ENCODE measurements at regions not wholly inside any gene's neighbourhood (a gene's known extent, or its start where the extent isn't known, plus 50 kb on each side); places are given as distances from the start of the nearest gene placed in this dataset.

DNA sequence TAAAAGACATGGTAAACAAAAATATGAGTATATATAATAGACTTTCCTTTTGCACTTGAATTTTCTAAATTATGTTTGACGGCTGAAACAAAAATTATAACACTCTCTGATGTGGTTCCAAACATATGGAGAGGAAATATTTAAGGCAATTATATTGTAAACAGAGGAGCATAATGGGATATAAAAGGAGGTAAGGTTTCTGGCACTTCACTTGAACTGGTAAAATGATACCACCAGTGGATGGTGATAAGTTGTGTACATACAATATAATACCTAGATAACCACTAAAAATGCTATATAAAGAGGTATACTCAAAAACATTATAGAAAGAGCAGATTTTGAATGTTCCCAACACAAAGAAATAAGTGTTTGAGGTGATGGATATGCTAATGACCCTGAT, 192.9 kb upstream of the RAD23B start:
- H3K4me1 ChIP-seq: 0 out of 20 replicates have a peak, but pooled peaks cover 0 to under 1% (median 0%) of the 10 kb centered on the region in 10 experiments
- TF ChIP-seq Cebpa-rat (IDR thresholded peaks at IDR 0.05): no peak
- H3K36me3 ChIP-seq: no peaks in the 10 kb centered on the region
- H3K4me2 ChIP-seq: no peak overlapping the region
- H3K27ac ChIP-seq: no peak overlapping the region
- H3K9me3 ChIP-seq (replicated peaks in 1 of 11): peaks cover 0 to 9% (median 0%) of the 10 kb centered on the region in 11 experiments; a peak in 2 of 22 replicates
- no peaks in the 10 kb centered on the region for H4K20me1 ChIP-seq
- H3K27me3 ChIP-seq: no peaks in the 10 kb centered on the region
- no peak overlapping the region for H3K9ac ChIP-seq
- H3K4me3 ChIP-seq: no peak overlapping the region

DNA sequence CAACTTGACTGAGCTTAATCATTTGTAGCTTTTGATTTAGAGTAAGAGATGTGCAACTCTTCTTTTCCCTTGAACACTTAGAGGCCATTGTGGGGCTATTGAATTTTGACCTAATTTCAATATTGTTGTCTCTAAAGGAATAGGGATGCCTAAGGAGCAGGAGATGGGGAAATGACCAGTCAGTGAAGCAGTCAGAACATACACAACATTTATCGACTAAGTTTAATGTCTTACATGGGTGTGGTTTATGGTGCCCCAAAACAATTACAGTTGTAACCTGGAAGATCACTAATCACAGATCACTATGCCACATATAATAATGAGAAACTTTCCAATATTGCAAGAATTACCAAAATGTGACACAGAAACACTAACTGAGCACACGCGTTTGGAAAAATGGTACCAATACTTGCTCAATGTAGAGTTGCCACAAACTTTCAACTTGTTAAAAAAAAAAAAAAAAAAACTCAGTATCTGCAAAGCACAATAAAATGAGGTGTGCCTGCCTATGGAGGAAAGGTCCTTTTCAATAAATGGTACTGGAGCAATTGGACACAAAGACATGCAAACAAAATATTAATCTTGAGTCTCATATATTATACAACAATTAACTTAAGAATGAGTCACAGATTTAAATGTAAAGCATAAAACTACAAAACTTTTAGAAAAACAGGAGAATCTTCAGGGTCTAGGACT, 189.6 kb upstream of the RAD23B start:
- TF ChIP-seq Cebpa-rat (IDR thresholded peaks at IDR 0.05): no peak
- no peaks in the 10 kb centered on the region for H4K20me1 ChIP-seq
- no peak overlapping the region for H3K4me2 ChIP-seq
- no peaks in the 10 kb centered on the region for H3K36me3 ChIP-seq
- H3K27me3 ChIP-seq: no peaks in the 10 kb centered on the region
- H3K4me1 ChIP-seq: peaks cover 0 to 11% (median 4%) of the 10 kb centered on the region in 10 experiments; a peak in 4 of 20 replicates
- no peak overlapping the region for H3K9ac ChIP-seq
- no peak overlapping the region for H3K27ac ChIP-seq
- H3K9me3 ChIP-seq (replicated peaks in 1 of 11): peaks cover 0 to 9% (median 0%) of the 10 kb centered on the region in 11 experiments; a peak in 2 of 22 replicates
- H3K4me3 ChIP-seq: no peak overlapping the region

DNA sequence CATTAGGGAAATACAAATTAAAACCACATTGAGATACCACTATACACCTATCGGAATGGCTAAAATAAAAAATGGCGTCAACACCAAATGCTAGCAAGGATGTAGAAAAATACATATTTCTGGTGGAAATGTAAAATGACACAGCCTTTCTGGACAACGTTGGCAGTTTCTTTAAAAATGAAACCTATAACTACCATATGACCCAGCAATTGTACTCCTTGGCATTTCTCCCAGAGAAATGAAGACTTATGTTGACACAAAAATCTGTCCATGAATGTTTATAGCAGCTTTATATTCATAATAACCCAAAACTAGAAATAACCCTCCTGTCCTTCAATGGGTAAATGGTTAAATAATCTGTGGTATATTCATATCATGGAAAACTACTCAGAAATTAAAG, 188.7 kb upstream of the RAD23B start:
- no peak for TF ChIP-seq Cebpa-rat (IDR thresholded peaks at IDR 0.05)
- Histone ChIP-seq H3K9me3 (replicated peaks in 1 of 11) (peaks cover 0 to 9% (median 0%) of the 10 kb centered on the region in 11 experiments; a peak in 2 of 22 replicates), H3K4me3 (no peak overlapping the region), H3K27ac (no peak overlapping the region), H3K9ac (no peak overlapping the region), H3K4me1 (peaks cover 0 to 11% (median 4%) of the 10 kb centered on the region in 10 experiments; a peak in 4 of 20 replicates), H3K4me2 (no peak overlapping the region), H4K20me1 (no peaks in the 10 kb centered on the region), H3K36me3 (no peaks in the 10 kb centered on the region), H3K27me3 (no peaks in the 10 kb centered on the region)

DNA sequence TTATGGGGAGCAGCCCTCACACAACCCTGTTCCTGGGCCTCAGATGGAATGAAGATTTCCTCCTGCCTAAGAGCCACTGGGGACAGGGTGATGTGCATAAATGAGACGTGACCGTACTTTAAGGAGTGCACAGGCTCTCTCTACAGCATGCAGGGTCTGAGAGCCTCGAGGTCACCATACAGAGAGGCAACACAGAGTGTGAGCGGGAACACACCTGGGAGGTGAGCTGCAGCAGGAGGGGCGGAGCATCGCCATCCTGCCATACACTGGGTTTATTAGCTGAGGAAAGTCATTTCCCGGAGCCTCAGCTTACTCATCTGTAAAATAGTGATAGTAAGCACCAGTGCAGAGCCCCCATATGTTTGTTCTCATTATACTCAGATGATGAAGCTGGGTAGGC, 182.5 kb upstream of the RAD23B start:
- no peaks in the 10 kb centered on the region for H3K36me3 ChIP-seq
- peaks cover 0 to 8% (median 2%) of the 10 kb centered on the region in 10 experiments; a peak in 4 of 20 replicates for H3K4me1 ChIP-seq
- H3K9ac ChIP-seq: no peak overlapping the region
- no peak for TF ChIP-seq Cebpa-rat (IDR thresholded peaks at IDR 0.05)
- no peaks in the 10 kb centered on the region for H4K20me1 ChIP-seq
- H3K27ac ChIP-seq: no peak overlapping the region
- no peak overlapping the region for H3K4me2 ChIP-seq
- no peaks in the 10 kb centered on the region for H3K27me3 ChIP-seq
- no peaks in the 10 kb centered on the region for H3K9me3 ChIP-seq (replicated peaks in 1 of 11)
- no peak overlapping the region for H3K4me3 ChIP-seq

DNA sequence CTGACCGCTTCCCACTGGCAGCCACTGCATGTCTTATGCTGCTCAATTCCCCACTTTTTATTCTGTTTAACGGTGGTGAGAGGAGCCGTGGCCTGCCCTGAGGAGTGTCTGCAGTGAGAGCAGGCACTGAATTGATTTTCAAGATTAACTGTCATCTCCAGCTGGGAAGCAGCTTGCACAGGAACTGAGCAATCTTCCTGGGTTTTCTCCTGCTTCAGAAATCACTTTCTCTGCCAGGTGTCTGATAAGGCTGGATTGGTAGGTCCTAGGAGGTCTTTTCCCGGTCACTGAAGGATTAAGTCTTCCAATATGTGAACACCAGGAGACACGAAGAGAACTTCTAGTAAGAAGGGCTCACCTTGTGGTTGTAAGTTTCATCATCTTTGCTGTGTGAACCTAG, 181.1 kb upstream of the RAD23B start:
- Histone ChIP-seq H3K9me3 (replicated peaks in 1 of 11) (no peaks in the 10 kb centered on the region), H3K27ac (no peak overlapping the region), H3K4me3 (no peak overlapping the region), H3K4me2 (no peak overlapping the region), H3K36me3 (no peaks in the 10 kb centered on the region), H4K20me1 (no peaks in the 10 kb centered on the region), H3K9ac (no peak overlapping the region), H3K27me3 (no peaks in the 10 kb centered on the region), H3K4me1 (no peaks in the 10 kb centered on the region)
- TF ChIP-seq Cebpa-rat (IDR thresholded peaks at IDR 0.05): no peak

DNA sequence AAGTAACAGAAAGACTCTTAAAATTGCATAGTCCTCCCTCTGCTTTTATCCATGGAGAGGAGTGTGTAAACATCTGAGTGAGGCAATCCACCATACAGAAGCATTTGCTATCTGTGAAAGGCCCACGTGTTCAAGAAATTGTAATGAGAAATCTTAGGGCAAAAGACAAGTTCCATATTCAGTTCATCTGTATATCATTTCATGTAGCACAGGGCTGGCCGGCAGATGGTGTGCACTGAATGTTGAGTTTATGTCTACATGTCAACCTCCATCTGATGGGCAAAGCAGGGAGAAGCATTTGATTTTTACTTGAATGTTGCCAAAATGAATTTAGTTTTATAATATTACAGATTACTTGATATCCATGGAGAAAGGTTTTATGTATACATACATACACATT, 179.5 kb upstream of the RAD23B start:
- no peak for TF ChIP-seq Cebpa-rat (IDR thresholded peaks at IDR 0.05)
- no peaks in the 10 kb centered on the region for H3K9me3 ChIP-seq (replicated peaks in 1 of 11)
- H3K4me1 ChIP-seq: no peaks in the 10 kb centered on the region

DNA sequence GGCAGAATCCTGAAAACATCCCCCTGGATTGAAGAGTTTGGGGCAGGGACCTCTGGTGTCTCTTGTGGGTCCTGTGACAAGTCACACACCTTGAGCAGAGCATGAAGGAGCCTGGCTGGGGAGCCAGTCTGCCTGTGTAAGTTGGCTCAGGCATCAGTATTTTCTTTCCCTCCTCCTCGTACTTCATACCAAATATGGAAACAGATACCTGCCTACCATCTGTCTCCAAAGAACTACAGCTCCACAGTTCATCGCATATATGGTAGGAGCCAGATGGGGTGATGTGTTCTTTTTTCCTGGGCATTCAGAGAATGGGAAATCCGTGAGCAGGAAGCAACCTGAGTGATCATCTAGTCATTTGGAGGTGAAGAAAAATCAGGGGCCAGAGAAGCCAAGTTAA, 177.3 kb upstream of the RAD23B start:
- Histone ChIP-seq H3K9ac (no peak overlapping the region), H4K20me1 (no peaks in the 10 kb centered on the region), H3K4me2 (no peak overlapping the region), H3K9me3 (replicated peaks in 1 of 11) (no peaks in the 10 kb centered on the region), H3K27ac (no peak overlapping the region), H3K36me3 (no peaks in the 10 kb centered on the region), H3K4me3 (no peak overlapping the region), H3K27me3 (no peaks in the 10 kb centered on the region), H3K4me1 (no peaks in the 10 kb centered on the region)
- no peak for TF ChIP-seq Cebpa-rat (IDR thresholded peaks at IDR 0.05)

More for the DNA sequence above, 179.5 kb upstream of the RAD23B start:
- no peak overlapping the region for H3K4me3 ChIP-seq
- no peak overlapping the region for H3K27ac ChIP-seq
- H3K9ac ChIP-seq: no peak overlapping the region
- H3K27me3 ChIP-seq: no peaks in the 10 kb centered on the region
- no peak overlapping the region for H3K4me2 ChIP-seq
- H3K36me3 ChIP-seq: no peaks in the 10 kb centered on the region
- H4K20me1 ChIP-seq: no peaks in the 10 kb centered on the region

DNA sequence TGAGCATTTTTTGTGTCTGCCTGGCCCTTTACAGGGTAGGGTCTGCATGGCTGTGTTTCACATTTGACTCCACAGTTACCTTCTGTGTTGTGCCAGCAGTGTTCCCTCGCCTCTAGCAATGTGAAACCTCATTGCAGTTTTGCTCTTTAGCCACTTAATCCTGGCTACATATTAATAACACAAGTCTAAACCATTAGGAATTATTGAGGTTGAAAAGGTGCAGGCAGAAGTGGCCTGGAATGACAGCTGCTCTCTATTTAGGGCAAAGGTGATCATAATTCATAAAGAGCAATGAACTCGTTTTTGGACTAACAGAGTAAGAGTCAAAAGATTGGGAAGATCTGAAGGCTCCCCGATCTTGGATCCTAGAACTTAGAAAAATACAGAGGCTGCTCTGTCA, 176.7 kb upstream of the RAD23B start:
- Histone ChIP-seq H3K9me3 (replicated peaks in 1 of 11) (no peaks in the 10 kb centered on the region), H3K4me2 (no peak overlapping the region), H3K4me3 (no peak overlapping the region), H3K27me3 (no peaks in the 10 kb centered on the region), H3K9ac (no peak overlapping the region), H3K4me1 (peaks cover 0 to 1% (median 0%) of the 10 kb centered on the region in 10 experiments; a peak in 4 of 20 replicates), H3K27ac (no peak overlapping the region), H3K36me3 (no peaks in the 10 kb centered on the region), H4K20me1 (no peaks in the 10 kb centered on the region)
- TF ChIP-seq Cebpa-rat (IDR thresholded peaks at IDR 0.05): no peak

DNA sequence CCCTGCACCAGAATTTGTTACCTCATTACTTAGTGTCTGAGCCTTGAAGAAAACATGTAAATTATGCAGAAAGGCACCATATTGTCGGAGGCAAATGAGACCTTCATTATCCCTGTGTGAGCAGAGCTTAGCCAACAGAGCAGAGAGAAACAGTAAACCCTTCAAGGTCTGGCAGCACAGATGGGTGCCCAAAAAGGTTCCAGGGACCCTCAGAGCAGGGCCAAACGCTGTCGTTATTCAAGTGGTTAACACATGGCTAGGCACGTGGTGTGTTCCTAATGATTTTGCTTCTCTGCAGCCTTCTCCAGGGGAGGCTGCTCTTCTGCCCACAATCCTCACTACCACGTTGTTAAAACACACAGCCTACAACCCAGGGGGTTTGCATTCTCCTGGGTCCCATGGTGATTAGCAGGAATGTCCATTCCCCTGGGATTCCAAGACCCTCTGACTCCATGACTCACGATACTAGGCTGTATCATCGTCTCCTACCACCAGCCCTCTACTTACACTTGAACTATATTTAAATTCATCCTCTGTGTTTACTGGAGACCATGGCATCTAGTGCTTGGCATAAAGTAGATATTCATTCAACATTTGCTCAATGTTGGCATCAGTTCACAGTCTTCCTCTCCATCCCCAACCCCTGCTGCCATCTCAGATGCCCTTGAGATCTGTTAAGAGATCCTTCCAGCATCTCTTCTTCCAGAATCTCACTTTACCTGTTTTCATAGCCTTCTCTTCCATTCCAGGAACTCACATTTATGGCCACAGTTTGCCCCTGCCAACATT, 174.5 kb upstream of the RAD23B start:
- Histone ChIP-seq H3K9ac (no peak overlapping the region), H3K4me3 (no peak overlapping the region), H3K9me3 (replicated peaks in 1 of 11) (no peaks in the 10 kb centered on the region), H3K4me1 (peaks cover 0 to 21% (median 0%) of the 10 kb centered on the region in 10 experiments; a peak in 4 of 20 replicates), H3K36me3 (no peaks in the 10 kb centered on the region), H3K27ac (no peak overlapping the region), H3K4me2 (no peak overlapping the region), H4K20me1 (no peaks in the 10 kb centered on the region), H3K27me3 (no peaks in the 10 kb centered on the region)
- TF ChIP-seq Cebpa-rat (IDR thresholded peaks at IDR 0.05): no peak

Measured in BLaER1 treated with 17β-estradiol and CSF1 and Interleukin-3, amounts not matched to agents 10 nM and 100 nM (cell line).